ENCODE measurements at regions not wholly inside any gene's neighbourhood (a gene's known extent, or its start where the extent isn't known, plus 50 kb on each side); places are given as distances from the start of the nearest gene placed in this dataset.
"Not testable (repeated sequence)": the region's sequence is repeated elsewhere in the genome, so short reads cannot be mapped to it uniquely, and the experiment has no call there.

GRCh38 chr13:72585254-72585653, 142.2 kb downstream of the MZT1 start:
- DNase-seq (ENCODE audit: low read depth): no peak

GRCh38 chr13:72571191-72571590, 156.2 kb downstream of the MZT1 start:
- no peak for DNase-seq (ENCODE audit: low read depth)

GRCh38 chr13:72570019-72570418, 157.4 kb downstream of the MZT1 start:
- no peak for DNase-seq (ENCODE audit: low read depth)

GRCh38 chr13:72567566-72567965, 159.9 kb downstream of the MZT1 start:
- DNase-seq (ENCODE audit: low read depth): no peak

- DNase-seq (ENCODE audit: low read depth): no peak
These were observed 160.9 kb downstream of the MZT1 start for GRCh38 chr13:72566526-72566925.

- DNase-seq (ENCODE audit: low read depth): no peak
These were observed 161.5 kb downstream of the MZT1 start for GRCh38 chr13:72565893-72566292.

GRCh38 chr13:72562686-72563085, 164.7 kb downstream of the MZT1 start:
- no peak for DNase-seq (ENCODE audit: low read depth)

- no peak for DNase-seq (ENCODE audit: low read depth)
These were observed 165.6 kb downstream of the MZT1 start for GRCh38 chr13:72561791-72562190.

- no peak for DNase-seq (ENCODE audit: low read depth)
These were observed 167.7 kb downstream of the MZT1 start for GRCh38 chr13:72559716-72560115.

- no peak for DNase-seq (ENCODE audit: low read depth)
These were observed 170.5 kb downstream of the MZT1 start for GRCh38 chr13:72556945-72557344.

- DNase-seq (ENCODE audit: low read depth): no peak
These were observed 171.8 kb downstream of the MZT1 start for GRCh38 chr13:72555601-72556000.

GRCh38 chr13:72552731-72553130, 174.7 kb downstream of the MZT1 start:
- DNase-seq (ENCODE audit: low read depth): no peak

GRCh38 chr13:72545895-72546294, 181.5 kb downstream of the MZT1 start:
- not testable (repeated sequence) for DNase-seq (ENCODE audit: low read depth)

- no peak for DNase-seq (ENCODE audit: low read depth)
These were observed 182.3 kb downstream of the MZT1 start for GRCh38 chr13:72545030-72545719.

- DNase-seq (ENCODE audit: low read depth): no peak
These were observed 183.4 kb downstream of the MZT1 start for GRCh38 chr13:72544042-72544441.

- DNase-seq (ENCODE audit: low read depth): no peak
These were observed 185.2 kb downstream of the MZT1 start for GRCh38 chr13:72542241-72542640.

GRCh38 chr13:72541674-72542073, 185.8 kb downstream of the MZT1 start:
- DNase-seq (ENCODE audit: low read depth): no peak

GRCh38 chr13:72540881-72541280, 186.5 kb downstream of the MZT1 start:
- DNase-seq (ENCODE audit: low read depth): no peak

GRCh38 chr13:72539925-72540324, 187.5 kb downstream of the MZT1 start:
- DNase-seq (ENCODE audit: low read depth): no peak

GRCh38 chr13:72537782-72538181, 189.6 kb downstream of the MZT1 start:
- DNase-seq (ENCODE audit: low read depth): no peak

- no peak for DNase-seq (ENCODE audit: low read depth)
These were observed 190.0 kb downstream of the MZT1 start for GRCh38 chr13:72537395-72537780.

- DNase-seq (ENCODE audit: low read depth): no peak
These were observed 190.6 kb downstream of the MZT1 start for GRCh38 chr13:72536714-72537394.

- no peak for DNase-seq (ENCODE audit: low read depth)
These were observed 192.3 kb downstream of the MZT1 start for GRCh38 chr13:72534951-72535640.

Measured in fibroblast of gingiva (primary cell).